IMR-90 (cell line): ENCODE measurements at regions not wholly inside any gene's neighbourhood (a gene's known extent, or its start where the extent isn't known, plus 50 kb on each side); places are given as distances from the start of the nearest gene placed in this dataset.

Experiments used
- ATAC-seq: fragments of 200-7000 bp; cut with Tn5 transposase; 2 replicates; pipeline ENCODE4 v1.9.1; 2020; ENCODE audit warnings: low read depth, mild to moderate bottlenecking, moderate library complexity
- BruUV-seq: library from RNA; stranded (reverse); fragments of 400-500 nt; replicated peaks from 2 replicates; lab custom pipeline; 2021; lab: Mats Ljungman, UMichigan
- CTCF ChIA-PET: fragments of 300-600 bp; formaldehyde crosslinking; extraction: SDS; loops from one replicate; lab custom pipeline; 2021; ENCODE audit warnings: antibody characterized with exemption; lab: Yijun Ruan, JAX
- POLR2A ChIA-PET: fragments of 300-600 bp; sonication (Branson Sonifier 250); formaldehyde crosslinking; loops from one replicate; lab custom pipeline; 2022; ENCODE audit warnings: antibody characterized with exemption; ENCODE audit not compliant: unreplicated experiment; lab: Charles Lee
- DNase-seq: peaks from one replicate; pipeline ENCODE4 v3.0.0; 2013
- H2AFZ ChIP-seq: replicated peaks from 2 replicates; pipeline ENCODE3; 2013; ENCODE audit warnings: low read length, mild to moderate bottlenecking; ENCODE audit not compliant: poor library complexity
- H2AK5ac ChIP-seq: 2 replicates; pipeline ENCODE4 v1.6.1; 2013; ENCODE audit warnings: low read depth, low read length, inconsistent platforms
- H2AK9ac ChIP-seq: replicated peaks from 2 replicates; pipeline ENCODE3; 2013; ENCODE audit warnings: mild to moderate bottlenecking, low read depth, low read length, moderate library complexity; ENCODE audit not compliant: poor library complexity
- H2BK120ac ChIP-seq: 2 replicates; pipeline ENCODE4 v1.6.1; 2013; ENCODE audit warnings: low read depth, low read length, inconsistent platforms
- H2BK15ac ChIP-seq: 3 replicates; pipeline ENCODE4 v1.6.1; 2013; ENCODE audit warnings: low read depth, low read length, inconsistent platforms
- H2BK20ac ChIP-seq: 2 replicates; pipeline ENCODE4 v1.6.1; 2013; ENCODE audit warnings: low read depth, mild to moderate bottlenecking, inconsistent platforms, low read length, moderate library complexity
- H2BK5ac ChIP-seq: 2 replicates; pipeline ENCODE4 v1.6.1; 2013; ENCODE audit warnings: mild to moderate bottlenecking, low read depth, low read length, inconsistent platforms; ENCODE audit not compliant: poor library complexity, severe bottlenecking
- H3K14ac ChIP-seq: replicated peaks from 2 replicates; pipeline ENCODE4 v1.6.1; 2013; ENCODE audit warnings: low read depth, low read length, inconsistent platforms
- H3K18ac ChIP-seq: 2 replicates; pipeline ENCODE4 v1.6.1; 2013; ENCODE audit warnings: low read depth, low read length, control low read depth
- H3K23ac ChIP-seq: 2 replicates; pipeline ENCODE4 v1.6.1; 2013; ENCODE audit warnings: low read depth, low read length, inconsistent platforms
- H3K27ac ChIP-seq: 2 replicates; pipeline ENCODE4 v1.5.1; 2013; ENCODE audit warnings: mild to moderate bottlenecking, control low read depth, low read length; ENCODE audit not compliant: insufficient read depth
- H3K27me3 ChIP-seq: 2 replicates; pipeline ENCODE4 v1.6.1; 2013; ENCODE audit warnings: low read length; ENCODE audit not compliant: control insufficient read depth, insufficient read depth
- H3K36me3 ChIP-seq: 2 replicates; pipeline ENCODE4 v1.6.1; 2013; ENCODE audit warnings: low read length, mixed read lengths; ENCODE audit not compliant: control insufficient read depth, insufficient read depth
- H3K4ac ChIP-seq: 2 replicates; pipeline ENCODE4 v1.6.1; 2013; ENCODE audit warnings: low read depth, low read length, inconsistent platforms
- H3K4me1 ChIP-seq: 2 replicates; pipeline ENCODE4 v1.6.1; 2013; ENCODE audit warnings: low read length, mixed read lengths; ENCODE audit not compliant: control insufficient read depth, insufficient read depth
- H3K4me2 ChIP-seq: 2 replicates; pipeline ENCODE4 v1.6.1; 2013; ENCODE audit warnings: low read depth, mild to moderate bottlenecking, control low read depth, low read length, moderate library complexity
- H3K4me3 ChIP-seq: 2 replicates; pipeline ENCODE4 v1.5.1; 2013; ENCODE audit warnings: low read depth, mild to moderate bottlenecking, control low read depth, low read length, moderate library complexity; ENCODE audit not compliant: insufficient read depth
- H3K56ac ChIP-seq: 2 replicates; pipeline ENCODE4 v1.6.1; 2013; ENCODE audit warnings: low read length, inconsistent platforms; ENCODE audit not compliant: insufficient read depth; ENCODE audit errors: extremely low read depth
- H3K79me1 ChIP-seq, 2 experiments: 2 replicates each; pipeline ENCODE4 v1.6.1; 2013; ENCODE audit warnings: low read length in 2 of 2, inconsistent platforms in 1 of 2, low read depth in 1 of 2
- H3K9ac ChIP-seq: 2 replicates; pipeline ENCODE4 v1.6.1; 2013; ENCODE audit warnings: low read depth, low read length, control low read depth
- H3K9me1 ChIP-seq: 2 replicates; pipeline ENCODE4 v1.6.1; 2013; ENCODE audit warnings: low read length, inconsistent platforms; ENCODE audit not compliant: insufficient read depth
- H3K9me3 ChIP-seq: 2 replicates; pipeline ENCODE4 v1.6.1; 2013; ENCODE audit warnings: low read length; ENCODE audit not compliant: control insufficient read depth, insufficient read depth
- H4K20me1 ChIP-seq: 2 replicates; pipeline ENCODE4 v1.6.1; 2013; ENCODE audit warnings: low read length, inconsistent platforms; ENCODE audit not compliant: insufficient read depth
- H4K5ac ChIP-seq: 2 replicates; pipeline ENCODE4 v1.6.1; 2013; ENCODE audit warnings: mild to moderate bottlenecking, low read depth, low read length, control low read depth
- H4K8ac ChIP-seq, 2 experiments: 2 replicates each; pipeline ENCODE4 v1.6.1; 2013; ENCODE audit warnings: low read depth in 2 of 2, low read length in 2 of 2, control low read depth in 1 of 2, inconsistent platforms in 1 of 2
- H4K91ac ChIP-seq: 2 replicates; pipeline ENCODE4 v1.6.1; 2013; ENCODE audit warnings: low read depth, low read length, inconsistent platforms; ENCODE audit not compliant: insufficient read depth
- BHLHE40 ChIP-seq: fragments of 150-350 bp; IDR thresholded peaks from 2 replicates; pipeline ENCODE4 v1.6.1; 2016; ENCODE audit warnings: mild to moderate bottlenecking, low read depth, low read length
- CEBPB ChIP-seq: IDR thresholded peaks from 2 replicates; pipeline ENCODE4 v1.6.1; 2012; ENCODE audit warnings: low read depth, low read length, improper control_type of control experiment
- MAFK ChIP-seq: IDR thresholded peaks from 2 replicates; pipeline ENCODE4 v1.6.1; 2012; ENCODE audit warnings: low read depth, low read length, improper control_type of control experiment
- MXI1 ChIP-seq: IDR thresholded peaks from 2 replicates; pipeline ENCODE4 v1.6.1; 2012; ENCODE audit warnings: low read depth, mild to moderate bottlenecking, low read length, moderate library complexity, borderline replicate concordance
- NFE2L2 ChIP-seq: fragments of 150-350 bp; IDR thresholded peaks from 2 replicates; pipeline ENCODE4 v1.6.1; 2016; ENCODE audit warnings: low read depth, mild to moderate bottlenecking, low read length
- POLR2A ChIP-seq: IDR thresholded peaks from 2 replicates; pipeline ENCODE4 v1.6.1; 2012; ENCODE audit warnings: mild to moderate bottlenecking, low read depth, low read length
- RCOR1 ChIP-seq: IDR thresholded peaks from 2 replicates; pipeline ENCODE4 v1.6.1; 2012; ENCODE audit warnings: mild to moderate bottlenecking, low read length, improper control_type of control experiment; ENCODE audit not compliant: insufficient replicate concordance
- RFX5 ChIP-seq: IDR thresholded peaks from 2 replicates; pipeline ENCODE4 v1.8.0; 2012; ENCODE audit warnings: low read depth, mild to moderate bottlenecking, low read length, moderate library complexity
- SMC3 ChIP-seq: fragments of 150-350 bp; IDR thresholded peaks from 2 replicates; pipeline ENCODE4 v1.6.1; 2016; ENCODE audit warnings: low read depth, mild to moderate bottlenecking, antibody characterized with exemption, low read length, moderate library complexity
- WGBS, 2 experiments: methylation state at CpG; one replicate each; pipeline versions ENCODE4 v1.1.5 to v1.1.7; 2013; ENCODE audit warnings: missing lambda C conversion rate in 2 of 2; ENCODE audit not compliant: insufficient read length in 1 of 2; ENCODE audit errors: extremely low coverage in 2 of 2; 5-methylcytosine and 5-hydroxymethylcytosine counted together
- dilution Hi-C: fragments of 300-500 bp; cut with HindIII; formaldehyde crosslinking; loops from one replicate; pipeline ENCODE4 v1.14.3; 2018; ENCODE audit warnings: low sequenced_read_pairs; ENCODE audit not compliant: unreplicated experiment
- in situ Hi-C: fragments of 300-500 bp; cut with MboI; formaldehyde crosslinking; loops from 3 replicates; pipeline ENCODE4 v1.14.3; 2019; ENCODE audit warnings: low sequenced_read_pairs, inconsistent platforms, mixed read lengths
- intact Hi-C: fragments of 100-400 bp; cut with micrococcal nuclease; formaldehyde crosslinking; loops from 2 replicates; pipeline ENCODE4 v1.10.0; 2022
- TF ChIP-seq, protein P1 (sequence below): conservative IDR thresholded peaks from 2 replicates; pipeline ENCODE4 v1.5.1; 2012; ENCODE audit warnings: mild to moderate bottlenecking, low read depth, low read length, improper control_type of control experiment

- ChIA-PET CTCF (no interaction called here), POLR2A (no interaction called here)
- H3K27ac ChIP-seq, result no peak overlapping the region
- H3K14ac ChIP-seq, result no peak overlapping the region
- ATAC-seq (no peak), DNase-seq (no peak)
- no peak overlapping the region for H2AK5ac ChIP-seq
- no peak overlapping the region for H3K4ac ChIP-seq
- intact Hi-C loops, result no loop called here
- H2AFZ ChIP-seq, result no peak overlapping the region
- no peak overlapping the region for H4K91ac ChIP-seq
- H3K18ac ChIP-seq, result no peak overlapping the region
- H2AK9ac ChIP-seq, result no peak overlapping the region
- H4K8ac ChIP-seq, result no peak overlapping the region
- H3K79me1 ChIP-seq, result no peaks in the 10 kb centered on the region
- H3K4me1 ChIP-seq, result no peaks in the 10 kb centered on the region
- no peak overlapping the region for H2BK20ac ChIP-seq
- WGBS, 2 experiments, result 55% methylated on average over 2 of the region's 4 CpGs; no CpG with 5 or more reads in 1 of the 2 experiments
- TF ChIP-seq POLR2A, result no peak
- TF ChIP-seq MAFK, result no peak
- no peak for TF ChIP-seq NFE2L2
- no peak for TF ChIP-seq MXI1
- TF ChIP-seq, protein P1, sequence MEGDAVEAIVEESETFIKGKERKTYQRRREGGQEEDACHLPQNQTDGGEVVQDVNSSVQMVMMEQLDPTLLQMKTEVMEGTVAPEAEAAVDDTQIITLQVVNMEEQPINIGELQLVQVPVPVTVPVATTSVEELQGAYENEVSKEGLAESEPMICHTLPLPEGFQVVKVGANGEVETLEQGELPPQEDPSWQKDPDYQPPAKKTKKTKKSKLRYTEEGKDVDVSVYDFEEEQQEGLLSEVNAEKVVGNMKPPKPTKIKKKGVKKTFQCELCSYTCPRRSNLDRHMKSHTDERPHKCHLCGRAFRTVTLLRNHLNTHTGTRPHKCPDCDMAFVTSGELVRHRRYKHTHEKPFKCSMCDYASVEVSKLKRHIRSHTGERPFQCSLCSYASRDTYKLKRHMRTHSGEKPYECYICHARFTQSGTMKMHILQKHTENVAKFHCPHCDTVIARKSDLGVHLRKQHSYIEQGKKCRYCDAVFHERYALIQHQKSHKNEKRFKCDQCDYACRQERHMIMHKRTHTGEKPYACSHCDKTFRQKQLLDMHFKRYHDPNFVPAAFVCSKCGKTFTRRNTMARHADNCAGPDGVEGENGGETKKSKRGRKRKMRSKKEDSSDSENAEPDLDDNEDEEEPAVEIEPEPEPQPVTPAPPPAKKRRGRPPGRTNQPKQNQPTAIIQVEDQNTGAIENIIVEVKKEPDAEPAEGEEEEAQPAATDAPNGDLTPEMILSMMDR, result no peak
- TF ChIP-seq BHLHE40, result no peak
- TF ChIP-seq CEBPB, result no peak
- no peak for TF ChIP-seq RFX5
- TF ChIP-seq RCOR1, result no peak
- no peak for TF ChIP-seq SMC3
- H2BK5ac ChIP-seq, result no peak overlapping the region
- no peak overlapping the region for H3K9ac ChIP-seq
- no TSS peak for BruUV-seq
- H3K4me2 ChIP-seq, result no peak overlapping the region
- no peaks in the 10 kb centered on the region for H4K20me1 ChIP-seq
- H3K9me3 ChIP-seq, result no peaks in the 10 kb centered on the region
- in situ Hi-C loops, result no loop called here
- H4K5ac ChIP-seq, result no peak overlapping the region
- H3K4me3 ChIP-seq, result no peak overlapping the region
- no peaks in the 10 kb centered on the region for H3K27me3 ChIP-seq
- no peak overlapping the region for H2BK15ac ChIP-seq
- no peak overlapping the region for H3K56ac ChIP-seq
- dilution Hi-C loops, result no loop called here
- no peak overlapping the region for H3K23ac ChIP-seq
- no peaks in the 10 kb centered on the region for H3K9me1 ChIP-seq
- H3K36me3 ChIP-seq, result no peaks in the 10 kb centered on the region
- H2BK120ac ChIP-seq, result no peak overlapping the region
Observed at GRCh38 chr7:124397134-124397533, 364.3 kb upstream of the TMEM229A start.
